ENCODE measurements at regions not wholly inside any gene's neighbourhood (a gene's known extent, or its start where the extent isn't known, plus 50 kb on each side); places are given as distances from the start of the nearest gene placed in this dataset.

DNA sequence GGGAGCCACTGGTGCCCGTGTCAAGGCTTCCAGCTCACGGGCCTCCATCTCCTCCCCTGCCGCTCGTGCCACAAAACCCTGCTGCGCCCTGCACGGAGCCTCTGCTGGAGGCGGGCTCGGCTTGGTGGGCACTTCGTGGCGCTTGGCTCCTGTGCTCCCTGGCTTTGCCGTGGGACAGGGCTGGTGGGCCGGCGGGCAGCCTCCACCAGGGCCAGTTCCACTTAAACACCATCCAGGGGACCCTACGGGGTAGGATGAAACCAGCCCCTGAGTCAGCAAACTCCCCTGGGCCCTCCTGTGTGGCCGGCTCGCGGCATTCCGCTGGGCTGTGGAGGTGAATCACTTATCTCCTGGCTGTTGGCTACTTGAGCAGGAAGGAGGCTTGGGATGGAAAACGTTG is 1304.6 kb downstream of the BRD1 start:
- no peak for FAIRE-seq

DNA sequence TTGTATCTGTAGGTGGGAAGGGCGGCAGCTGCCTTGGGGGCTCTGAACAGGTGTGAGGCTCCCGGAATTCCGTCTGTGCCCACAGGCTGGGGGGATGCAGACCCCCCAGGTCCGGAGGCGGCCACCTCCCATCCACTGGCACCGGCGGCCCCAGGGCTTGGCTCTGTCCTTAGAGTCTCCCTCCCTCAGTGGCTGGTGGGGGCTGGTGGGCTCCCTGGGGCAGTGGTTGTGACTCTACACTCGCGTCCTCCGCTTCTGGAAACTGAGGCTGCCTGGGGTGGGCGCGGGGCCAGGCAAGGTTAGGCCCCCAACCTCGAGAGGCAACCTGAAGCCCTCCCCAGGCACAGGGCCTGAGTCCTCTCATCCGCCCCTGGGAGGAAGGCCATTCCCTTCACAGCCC is 1305.4 kb downstream of the BRD1 start:
- FAIRE-seq: no peak

DNA sequence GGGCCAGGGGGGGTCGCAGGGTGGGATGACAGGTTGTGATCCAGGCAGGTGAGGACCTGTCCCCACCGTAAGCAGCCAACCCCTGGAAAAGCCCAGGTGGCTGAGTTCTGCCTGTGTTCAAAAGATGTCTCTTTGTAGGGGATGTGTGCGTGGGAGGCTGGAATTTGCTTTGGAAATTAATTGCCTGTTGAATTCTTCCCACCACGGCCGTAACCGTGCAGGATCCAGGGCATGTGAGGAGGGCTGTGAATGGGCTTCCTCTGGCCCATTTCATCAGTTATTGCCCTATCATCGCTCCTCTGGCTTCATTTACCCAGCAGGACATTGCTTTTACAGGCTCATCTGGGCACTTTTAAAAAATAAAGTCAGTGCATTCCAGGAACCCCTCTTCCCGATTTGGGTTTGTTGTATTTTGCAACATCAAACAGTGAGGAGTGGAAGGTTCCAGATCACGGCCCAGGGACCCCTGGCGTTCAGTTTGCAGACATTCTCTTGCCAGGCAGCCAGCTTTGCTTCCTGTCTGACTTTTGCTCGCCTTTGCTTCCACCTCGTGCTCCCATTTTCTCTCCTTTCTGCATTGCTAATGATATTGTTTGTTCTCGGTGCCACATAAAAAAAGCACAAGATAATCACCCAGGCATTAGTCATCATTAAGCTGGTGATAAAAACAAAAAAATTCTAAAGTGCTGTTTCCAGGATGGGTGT is 1306.6 kb downstream of the BRD1 start:
- no peak for FAIRE-seq

DNA sequence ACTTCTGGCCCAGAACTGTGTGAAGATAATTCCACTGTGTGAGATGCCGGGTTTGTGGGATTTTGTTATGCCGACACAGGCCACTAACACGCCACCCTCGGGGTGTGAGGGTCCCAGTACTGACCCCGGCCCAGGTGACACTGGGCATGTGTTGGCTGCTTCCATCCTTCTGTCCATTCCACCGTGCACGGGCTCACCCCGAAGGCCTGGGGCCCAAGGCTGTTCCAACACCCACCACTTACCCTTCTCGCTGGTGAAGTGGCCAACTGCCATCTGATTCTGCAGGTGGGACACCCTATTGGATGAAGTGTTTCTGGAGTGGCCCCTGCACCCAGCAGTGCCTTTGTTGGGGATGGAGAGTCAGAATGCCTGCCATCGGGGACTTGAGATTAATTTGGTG is 1307.5 kb downstream of the BRD1 start:
- FAIRE-seq: no peak

DNA sequence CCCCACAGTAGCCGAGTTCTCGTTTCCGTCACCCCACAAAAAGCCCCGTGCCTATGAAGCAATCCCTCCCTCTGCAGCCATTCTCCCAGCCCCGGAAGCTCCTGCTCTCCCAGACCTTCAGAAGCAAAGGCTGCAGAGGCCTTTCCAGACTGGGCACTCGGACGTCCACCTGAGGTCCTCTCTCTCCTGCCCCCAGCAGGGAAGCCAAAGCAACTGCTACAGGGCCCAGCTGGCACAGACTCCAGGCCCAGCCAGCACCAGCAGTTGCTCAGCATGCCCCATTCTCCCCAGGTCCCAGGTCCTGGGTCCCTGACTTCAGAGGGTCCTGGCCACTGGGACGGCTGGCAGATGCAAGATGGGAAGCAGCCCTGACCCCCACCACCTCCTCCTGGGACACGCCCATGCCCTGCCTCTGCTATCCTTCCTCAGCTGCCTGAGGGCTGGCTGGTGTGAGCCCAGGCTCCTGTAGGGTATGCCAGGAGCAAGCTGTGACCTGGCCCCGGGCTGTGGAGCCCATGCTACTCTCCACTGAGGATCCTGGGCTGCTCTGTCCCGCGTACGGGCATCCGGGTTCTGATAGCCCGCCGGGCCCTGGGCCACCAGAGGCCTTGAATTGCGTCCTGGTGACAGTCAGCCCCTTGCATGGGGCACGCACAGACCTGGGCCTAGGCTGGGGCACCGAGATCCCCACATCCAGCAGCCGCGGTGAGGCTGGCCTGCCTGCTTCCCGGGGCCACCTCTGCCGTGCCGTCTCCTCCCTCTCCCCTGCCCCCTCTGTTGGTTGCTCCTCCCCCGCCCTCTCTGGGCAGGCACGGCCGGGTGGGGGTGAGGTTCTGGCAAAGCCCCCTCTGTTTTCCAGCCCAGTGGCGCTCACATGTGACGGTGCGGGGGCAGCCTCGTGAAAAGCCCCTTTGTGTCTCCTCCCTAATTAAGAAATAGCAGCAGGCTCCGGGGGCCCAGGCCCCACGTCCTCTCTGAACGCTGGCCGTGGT is 1310.3 kb downstream of the BRD1 start:
- FAIRE-seq: no peak

DNA sequence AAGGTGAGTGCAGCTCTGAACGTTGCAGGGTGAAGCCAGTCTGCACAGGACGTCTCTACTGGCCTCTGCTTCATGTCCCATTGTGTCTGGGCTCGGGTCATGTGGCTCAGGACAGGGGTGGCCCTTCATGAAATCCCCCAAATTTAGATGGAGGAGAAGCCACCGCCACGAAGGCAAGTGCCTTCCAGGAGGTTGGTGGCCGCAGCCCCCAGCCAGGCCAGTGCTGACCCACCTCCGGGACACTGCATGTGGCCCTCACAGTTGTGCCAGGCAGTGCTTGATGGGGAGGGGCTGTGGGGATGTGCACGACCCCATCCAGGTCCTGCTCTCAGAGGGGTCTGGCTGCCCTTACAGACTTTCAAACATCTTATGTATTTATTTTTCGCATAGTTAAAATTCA is 1311.1 kb downstream of the BRD1 start:
- FAIRE-seq: no peak

DNA sequence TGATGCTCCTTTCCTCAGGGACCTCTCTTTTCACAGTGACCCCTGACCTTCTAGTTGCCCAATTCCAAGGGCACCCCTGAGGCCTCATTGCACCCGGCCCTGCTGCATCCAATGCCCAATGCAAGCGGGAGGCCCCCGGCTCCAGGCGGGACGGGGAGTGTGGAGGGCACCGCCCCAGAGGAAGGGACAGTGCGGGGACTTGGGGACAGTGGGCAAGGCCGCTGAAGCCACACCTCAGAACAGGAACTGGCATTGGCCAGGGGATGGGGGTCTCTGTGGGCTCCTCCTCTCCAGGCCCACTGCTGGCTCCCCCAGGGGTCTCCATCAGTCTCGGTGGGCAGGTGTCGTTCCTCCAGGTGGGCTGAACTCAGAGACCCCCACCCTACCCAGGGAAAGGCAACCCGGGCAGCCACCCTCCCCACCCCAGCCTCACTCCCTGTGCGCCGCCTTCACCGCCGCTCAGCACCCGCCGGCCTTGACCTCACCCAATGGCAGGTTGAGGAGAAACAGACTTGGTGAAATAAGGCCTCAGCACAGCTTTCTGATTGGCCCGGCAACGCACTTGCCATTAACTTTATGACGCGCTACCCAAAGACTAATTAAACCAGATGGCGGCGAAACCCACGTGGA is 1312.0 kb downstream of the BRD1 start:
- no peak for FAIRE-seq

DNA sequence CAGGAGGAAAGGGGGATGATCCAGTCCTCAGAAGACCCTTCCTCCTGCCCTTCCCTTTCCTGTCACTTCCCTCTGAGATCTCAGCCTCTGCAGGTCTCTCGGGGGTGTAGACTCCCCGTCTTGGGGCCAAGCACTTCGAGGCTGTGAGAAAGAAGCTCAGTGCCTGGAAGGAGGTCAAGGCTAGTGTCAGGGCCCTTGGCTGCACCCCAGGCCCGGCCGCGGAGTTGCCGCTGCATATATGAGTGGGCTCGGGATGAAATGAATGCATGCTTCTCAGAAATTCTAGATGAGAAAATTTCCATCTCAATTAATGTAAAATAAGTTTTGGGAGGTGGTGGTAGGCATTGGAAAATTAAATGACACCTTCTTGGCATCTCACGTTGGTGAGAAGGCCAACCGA is 1313.7 kb downstream of the BRD1 start:
- FAIRE-seq: no peak

DNA sequence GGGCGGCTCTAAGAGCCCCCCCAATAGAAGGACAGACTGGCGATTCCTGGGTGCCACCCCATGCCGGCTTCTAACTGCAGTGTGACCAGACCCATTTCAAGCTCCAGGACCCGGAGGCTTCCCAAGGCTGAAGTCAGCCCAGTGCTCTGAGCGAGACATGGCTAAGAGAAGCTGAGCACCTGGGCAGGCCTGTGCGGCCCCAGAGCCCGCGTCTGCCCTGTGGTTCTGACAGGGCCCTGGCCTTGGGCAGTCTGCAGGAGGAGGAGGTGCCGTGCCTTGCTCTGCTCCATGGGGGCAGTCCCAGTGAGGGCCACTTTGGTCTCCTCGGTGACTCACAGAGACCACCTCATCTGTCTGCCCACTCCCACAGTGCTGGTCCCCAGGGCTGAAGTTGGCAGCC is 1314.2 kb downstream of the BRD1 start:
- FAIRE-seq: no peak

DNA sequence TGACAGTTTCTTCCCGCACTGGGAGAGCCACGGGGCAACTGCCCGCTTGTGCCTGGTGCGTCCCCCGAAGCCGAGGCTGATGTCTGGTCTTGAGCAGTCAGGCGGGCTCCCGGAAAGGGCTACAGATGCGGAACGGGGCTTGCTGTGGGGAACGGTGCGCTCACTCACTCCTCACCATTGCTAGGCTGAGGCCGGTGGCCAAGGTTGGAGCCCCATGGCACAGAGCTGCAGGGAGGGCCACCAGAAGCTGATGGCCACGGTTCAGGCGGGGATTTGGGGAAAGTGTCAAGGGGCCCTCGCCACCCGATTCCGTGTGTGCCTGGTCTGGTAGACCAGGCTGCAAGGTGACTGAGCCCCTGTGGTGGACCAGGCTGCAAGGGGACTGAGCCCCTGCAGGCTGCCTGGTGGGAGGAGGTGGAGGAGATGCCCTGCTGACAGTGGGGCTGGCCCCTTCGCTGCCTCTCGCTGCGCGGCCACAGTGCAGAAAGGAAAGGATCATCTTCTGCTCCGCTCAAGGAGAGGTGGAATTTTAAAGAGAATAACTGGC is 1315.8 kb downstream of the BRD1 start:
- no peak for FAIRE-seq

DNA sequence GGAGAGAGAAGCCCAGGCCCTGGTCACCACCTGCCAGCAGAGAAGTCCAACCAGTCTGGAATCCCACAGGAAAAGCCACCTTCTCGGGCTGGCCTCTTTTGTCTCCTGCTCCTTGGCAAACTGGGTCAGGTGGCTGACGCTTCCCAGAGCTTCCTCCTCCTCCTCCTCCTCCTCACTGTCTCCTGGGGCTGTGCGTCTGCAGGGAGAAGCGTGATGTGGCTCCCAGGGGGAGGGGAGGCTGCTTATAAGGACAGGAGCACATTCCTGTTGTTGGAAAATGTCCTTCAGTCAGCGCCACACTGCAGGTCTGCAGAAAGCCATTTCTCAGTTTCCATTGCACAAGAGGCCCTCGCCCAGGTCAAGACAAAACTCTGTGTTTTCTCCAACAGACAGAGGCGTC is 1316.5 kb downstream of the BRD1 start:
- FAIRE-seq: no peak

DNA sequence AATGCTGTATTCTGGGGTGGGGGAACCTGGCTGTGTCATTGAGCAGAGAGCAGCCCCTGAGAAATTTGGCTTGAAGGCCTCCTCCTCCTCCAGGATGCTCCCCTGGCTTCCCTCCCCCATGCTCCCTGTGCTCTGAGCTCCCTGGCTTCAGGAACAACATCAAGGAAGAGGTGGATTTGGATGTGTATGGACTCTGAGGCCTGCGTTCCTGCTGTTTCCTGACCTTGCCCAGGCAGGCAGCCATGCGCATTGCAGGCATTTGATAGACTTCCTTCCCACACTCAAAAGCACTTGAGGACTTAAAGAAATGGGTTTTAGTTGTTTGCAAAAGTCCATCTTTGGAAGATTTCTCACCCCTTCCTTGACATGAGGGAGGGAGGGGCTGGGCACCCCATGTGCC is 1317.1 kb downstream of the BRD1 start:
- no peak for FAIRE-seq

DNA sequence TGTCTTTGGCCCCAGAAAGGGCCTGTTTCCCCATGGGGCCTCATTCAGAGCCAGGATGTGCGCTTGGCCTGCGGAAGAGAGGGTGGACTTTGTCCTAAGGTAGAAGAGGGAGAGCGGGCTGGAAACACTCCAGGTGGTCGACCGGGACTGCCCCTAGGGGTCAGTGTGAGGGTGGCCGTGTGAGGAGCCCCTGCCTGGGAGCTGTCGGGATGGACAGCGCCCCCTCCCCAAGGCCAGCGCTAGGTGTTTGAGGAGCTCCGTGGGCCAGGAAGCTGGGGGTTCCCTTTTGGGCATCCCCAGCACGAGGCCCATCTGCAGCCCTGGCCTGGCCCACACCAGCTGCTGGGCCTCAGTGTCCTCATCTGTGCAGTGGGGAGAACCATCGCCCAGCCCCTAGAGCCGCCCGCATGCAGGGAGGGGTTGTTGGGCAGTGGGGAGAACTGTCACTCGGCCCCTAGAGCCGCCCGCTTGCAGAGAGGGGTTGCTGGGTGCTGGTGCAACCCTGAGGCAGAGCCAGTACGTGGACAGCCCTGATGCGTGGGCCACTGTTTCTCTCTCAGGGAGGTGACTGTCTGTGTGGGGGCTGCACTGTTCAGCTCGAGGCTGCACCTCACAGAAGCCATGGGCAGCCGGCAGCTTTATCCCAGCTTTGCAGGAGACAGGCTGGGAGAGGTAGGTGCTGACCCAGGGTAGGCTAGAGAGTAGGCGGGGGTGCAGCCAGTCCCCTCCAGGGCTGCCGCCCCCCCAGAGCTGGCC is 1319.9 kb downstream of the BRD1 start:
- no peak for FAIRE-seq

DNA sequence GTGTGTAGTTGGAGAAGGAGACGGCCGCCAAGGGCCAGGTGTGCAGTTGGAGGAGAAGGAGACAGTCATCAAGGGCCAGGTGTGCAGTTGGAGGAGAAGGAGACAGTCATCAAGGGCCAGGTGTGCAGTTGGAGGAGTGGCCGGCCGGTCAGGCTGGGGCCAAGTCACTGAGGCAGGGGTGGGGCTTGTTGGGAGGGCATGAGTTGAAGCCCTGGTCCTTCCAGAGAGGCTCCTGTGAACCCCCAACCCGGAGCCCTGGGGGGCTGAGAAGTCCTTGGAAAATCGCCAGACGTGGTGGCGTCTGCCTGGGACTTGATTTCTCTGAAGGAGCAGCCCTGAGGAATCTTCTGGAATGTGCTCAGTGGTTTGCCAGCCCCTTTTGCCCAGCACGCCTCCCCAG is 1320.5 kb downstream of the BRD1 start:
- no peak for FAIRE-seq

DNA sequence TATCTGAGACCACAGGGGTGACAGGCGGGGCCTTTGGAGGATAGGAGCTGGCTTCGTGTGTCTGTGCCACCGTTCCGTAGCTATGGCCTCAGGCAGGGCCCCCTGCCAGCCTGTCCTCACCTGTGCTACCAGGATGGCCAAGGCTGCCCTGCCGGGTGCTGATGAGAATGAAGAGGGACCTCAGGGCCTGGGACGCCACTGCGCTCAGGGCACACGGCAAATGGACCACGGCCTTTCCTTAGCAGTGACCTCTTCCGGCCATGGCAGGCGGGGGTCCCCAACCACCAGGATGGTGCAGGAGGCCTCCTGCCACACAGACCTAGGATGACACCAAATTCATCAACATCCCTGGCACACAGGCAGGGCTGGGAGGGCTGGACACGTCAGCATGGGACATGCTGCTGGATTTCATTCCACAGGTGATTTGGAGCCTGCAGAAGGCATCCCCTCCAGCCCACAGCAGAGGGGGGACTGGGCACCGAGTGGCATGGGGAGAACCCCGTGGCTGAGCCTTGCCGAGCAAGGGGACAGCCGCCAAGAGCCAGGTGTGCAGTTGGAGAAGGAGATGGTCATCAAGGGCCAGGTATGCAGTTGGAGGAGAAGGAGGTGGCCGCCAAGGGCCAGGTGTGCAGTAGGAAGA is 1321.0 kb downstream of the BRD1 start:
- no peak for FAIRE-seq

DNA sequence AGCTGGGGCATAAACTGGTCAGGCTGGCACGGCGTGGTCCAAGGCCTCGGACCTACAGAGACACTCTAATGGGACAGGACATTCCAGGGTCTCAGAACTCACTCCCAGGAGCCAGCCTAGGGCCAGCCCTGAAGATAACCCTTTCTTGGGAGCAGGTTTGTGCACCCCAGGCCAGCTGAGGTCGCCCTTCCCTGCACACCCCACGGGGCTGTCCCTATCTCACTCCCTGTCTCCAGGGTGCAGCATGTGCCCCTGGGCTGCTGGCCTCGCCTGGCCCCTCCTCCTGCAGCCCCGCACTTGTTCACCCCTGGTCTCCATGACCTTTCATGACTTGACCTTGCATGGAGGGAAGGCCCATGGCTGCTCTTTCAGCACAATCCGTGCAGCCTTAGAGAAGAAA is 1321.8 kb downstream of the BRD1 start:
- no peak for FAIRE-seq

DNA sequence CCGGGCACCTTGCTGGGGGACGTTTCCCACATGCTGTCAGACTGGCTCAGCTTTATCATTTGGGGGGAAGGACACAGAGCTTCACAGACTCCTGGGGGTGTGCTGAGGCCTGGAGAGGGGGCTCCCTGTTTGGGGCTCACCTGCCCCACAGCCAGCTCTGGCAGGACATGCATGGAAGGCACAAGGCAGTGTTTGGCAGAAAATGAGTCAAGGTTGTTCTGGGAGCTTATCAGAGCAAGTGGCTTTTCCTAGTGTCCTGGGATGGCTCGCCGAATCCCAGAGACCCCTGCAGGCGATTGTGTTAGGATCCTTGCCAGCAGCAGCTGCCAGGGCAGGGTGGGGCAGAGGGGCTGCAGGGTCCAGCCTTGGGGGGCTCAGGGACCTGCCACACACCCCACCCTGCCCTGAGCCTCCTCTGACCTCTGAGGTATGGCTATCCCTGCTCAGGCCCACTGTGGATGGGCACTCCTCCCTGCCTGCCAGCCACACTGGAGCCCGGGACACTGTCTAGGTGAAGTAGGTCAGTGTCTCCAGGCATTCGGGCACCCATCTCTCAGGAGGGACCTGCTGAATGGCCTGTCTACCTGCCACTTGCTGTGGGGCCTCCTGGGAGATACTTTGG is 1323.0 kb downstream of the BRD1 start:
- no peak for FAIRE-seq

DNA sequence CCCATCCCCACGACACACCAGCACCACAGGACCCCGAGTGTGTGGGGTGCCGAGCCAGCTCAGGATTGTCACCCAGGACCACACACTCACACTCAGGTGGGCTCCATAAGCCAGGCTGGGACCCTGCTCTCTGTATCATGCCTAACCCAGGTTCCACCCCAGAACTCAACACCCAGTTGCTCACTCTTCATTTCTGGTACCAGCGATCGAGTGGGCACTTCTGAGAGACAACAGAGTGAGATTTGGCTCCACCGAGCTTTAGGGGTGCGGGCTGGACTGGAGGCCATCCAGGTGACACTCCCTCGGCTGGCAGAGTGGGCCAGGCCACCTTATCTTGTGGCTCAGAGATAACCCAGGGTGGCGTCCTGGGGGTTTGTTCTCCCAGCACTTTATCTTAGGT is 1323.8 kb downstream of the BRD1 start:
- FAIRE-seq: no peak

DNA sequence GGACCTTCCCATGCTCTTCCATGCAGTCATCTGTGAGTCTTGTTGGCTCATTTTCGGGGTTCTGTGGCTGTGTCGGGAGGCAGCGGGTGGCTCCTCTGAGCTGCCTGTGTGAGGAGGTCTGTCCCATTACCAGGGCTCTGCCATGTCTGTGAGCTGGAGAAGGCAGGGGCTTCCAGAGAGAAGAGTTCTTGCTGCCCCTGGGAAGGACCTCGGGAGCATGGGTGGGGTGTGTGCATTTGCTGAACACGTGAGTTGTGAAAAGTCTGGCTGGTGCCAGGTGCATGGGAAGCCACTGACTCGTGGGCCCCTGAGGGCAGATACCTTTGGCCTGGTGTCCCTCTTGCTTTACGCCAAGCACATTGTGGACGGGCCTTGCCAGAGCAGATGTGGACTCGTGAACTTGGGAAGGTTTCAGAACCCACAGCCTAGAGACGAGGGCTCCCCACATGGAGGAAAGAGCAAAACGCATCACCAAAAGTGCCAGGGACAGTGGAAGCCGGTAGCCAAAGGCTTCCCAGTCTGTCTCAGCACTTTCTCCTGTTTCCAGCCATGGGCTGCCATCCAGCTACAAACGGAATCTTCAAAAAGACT is 1324.5 kb downstream of the BRD1 start:
- no peak for FAIRE-seq

DNA sequence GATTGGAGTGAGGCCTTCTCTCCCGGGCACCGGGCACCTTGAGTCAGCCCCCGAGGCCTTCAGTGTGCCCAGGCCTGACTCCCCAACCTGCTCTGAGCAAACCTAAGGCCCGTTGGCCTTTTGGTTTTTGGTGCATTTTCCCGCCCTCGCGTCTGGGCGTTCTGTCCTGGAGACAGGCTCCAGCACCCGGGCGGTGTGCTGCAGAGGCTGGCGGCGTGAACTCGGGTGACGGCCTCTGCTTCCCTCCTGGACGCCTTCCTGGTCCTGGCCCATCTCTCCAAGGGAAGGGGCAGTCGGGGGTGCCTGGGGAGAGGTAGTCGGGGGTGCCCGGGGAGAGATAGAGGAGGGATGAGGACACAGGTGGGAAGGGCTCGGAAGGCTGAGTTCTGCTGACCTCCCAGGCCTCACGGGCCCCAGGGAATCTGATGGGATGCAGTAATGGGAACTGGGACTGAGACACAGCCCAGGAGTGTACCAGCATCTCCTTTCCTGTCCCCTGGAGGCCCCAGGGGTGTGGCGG is 1326.4 kb downstream of the BRD1 start:
- no peak for FAIRE-seq
